Panc1 (cell line): ENCODE measurements at regions not wholly inside any gene's neighbourhood (a gene's known extent, or its start where the extent isn't known, plus 50 kb on each side); places are given as distances from the start of the nearest gene placed in this dataset.

Experiments
- ATAC-seq: fragments of 200-7000 bp; cut with Tn5 transposase; 2 replicates; pipeline ENCODE4 v1.9.1; 2020; ENCODE audit warnings: mild to moderate bottlenecking, moderate library complexity
- BruUV-seq: library from RNA; stranded (reverse); fragments of 400-500 nt; replicated peaks from 2 replicates; lab custom pipeline; 2021; lab: Mats Ljungman, UMichigan
- CTCF ChIA-PET: fragments of 300-600 bp; sonication (Branson Sonifier 250); formaldehyde crosslinking; loops from one replicate; lab custom pipeline; 2022; ENCODE audit warnings: antibody characterized with exemption; lab: Charles Lee
- POLR2A ChIA-PET: fragments of 300-600 bp; sonication (Branson Sonifier 250); formaldehyde crosslinking; loops from one replicate; lab custom pipeline; 2022; ENCODE audit warnings: antibody characterized with exemption; lab: Charles Lee
- DNase-seq: peaks from one replicate; pipeline ENCODE4 v3.0.0-alpha.2; 2010; ENCODE audit warnings: low read depth, low spot score
- H3K27ac ChIP-seq: 2 replicates; pipeline ENCODE4 v1.5.1; 2011; ENCODE audit warnings: mild to moderate bottlenecking, low read length, inconsistent platforms
- H3K27me3 ChIP-seq: fragments of 200-500 bp; sonication (Bioruptor generic); 2 replicates; pipeline ENCODE4 v1.6.0; 2014; ENCODE audit warnings: low read length, inconsistent platforms; ENCODE audit not compliant: control insufficient read depth, insufficient read depth
- H3K36me3 ChIP-seq: fragments of 200-500 bp; sonication (Bioruptor generic); 2 replicates; pipeline ENCODE4 v1.5.1; 2014; ENCODE audit warnings: inconsistent platforms, mild to moderate bottlenecking, low read length, moderate library complexity; ENCODE audit not compliant: control insufficient read depth, insufficient read depth
- H3K4me1 ChIP-seq: 2 replicates; pipeline ENCODE4 v1.5.1; 2011; ENCODE audit warnings: inconsistent platforms, mild to moderate bottlenecking, low read length, moderate library complexity; ENCODE audit not compliant: control insufficient read depth, insufficient read depth
- H3K4me3 ChIP-seq, 2 experiments: 2 replicates each; pipeline ENCODE4 v1.5.1; 2011 to 2012; ENCODE audit warnings: low read depth in 2 of 2, low read length in 2 of 2, mild to moderate bottlenecking in 2 of 2, inconsistent platforms in 1 of 2, moderate library complexity in 1 of 2
- H3K9me3 ChIP-seq: fragments of 200-500 bp; sonication (Bioruptor generic); 2 replicates; pipeline ENCODE4 v1.5.1; 2014; ENCODE audit warnings: low read depth, mild to moderate bottlenecking, inconsistent platforms, low read length, moderate library complexity; ENCODE audit not compliant: control insufficient read depth, insufficient read depth
- POLR2AphosphoS5 ChIP-seq: IDR thresholded peaks from 2 replicates; pipeline ENCODE4 v1.6.1; 2012; ENCODE audit warnings: mild to moderate bottlenecking, low read depth, low read length, moderate library complexity
- SIN3A ChIP-seq: IDR thresholded peaks from 2 replicates; pipeline ENCODE4 v1.6.1; 2012; ENCODE audit warnings: low read depth, mild to moderate bottlenecking, low read length, moderate library complexity, borderline replicate concordance; ENCODE audit not compliant: insufficient read depth
- TCF7L2 ChIP-seq: IDR thresholded peaks from 2 replicates; pipeline ENCODE4 v1.6.1; 2011; ENCODE audit warnings: mild to moderate bottlenecking, low read depth, low read length, inconsistent platforms
- in situ Hi-C: cut with HindIII; loops from 2 replicates; pipeline ENCODE4 v1.10.0; 2016; ENCODE audit warnings: low sequenced_read_pairs, low pct_unique_long_range_greater_than_20kb
- intact Hi-C: fragments of 100-400 bp; cut with micrococcal nuclease; formaldehyde crosslinking; loops from one replicate; pipeline ENCODE4 v1.10.0; 2022; ENCODE audit not compliant: unreplicated experiment
- TF ChIP-seq, protein P1 (sequence below), 2 experiments: IDR thresholded peaks; 2 replicates each; pipeline ENCODE4 v1.6.1; 2011 to 2012; ENCODE audit warnings: low read depth in 2 of 2, control low read depth in 1 of 2, low read length in 1 of 2, mild to moderate bottlenecking in 1 of 2, moderate library complexity in 1 of 2; ENCODE audit not compliant: insufficient read depth in 1 of 2
- TF ChIP-seq, protein P2 (sequence below): fragments of 450-650 bp; IDR thresholded peaks from 2 replicates; pipeline ENCODE4 v1.5.1; 2017; ENCODE audit warnings: mild to moderate bottlenecking

DNA sequence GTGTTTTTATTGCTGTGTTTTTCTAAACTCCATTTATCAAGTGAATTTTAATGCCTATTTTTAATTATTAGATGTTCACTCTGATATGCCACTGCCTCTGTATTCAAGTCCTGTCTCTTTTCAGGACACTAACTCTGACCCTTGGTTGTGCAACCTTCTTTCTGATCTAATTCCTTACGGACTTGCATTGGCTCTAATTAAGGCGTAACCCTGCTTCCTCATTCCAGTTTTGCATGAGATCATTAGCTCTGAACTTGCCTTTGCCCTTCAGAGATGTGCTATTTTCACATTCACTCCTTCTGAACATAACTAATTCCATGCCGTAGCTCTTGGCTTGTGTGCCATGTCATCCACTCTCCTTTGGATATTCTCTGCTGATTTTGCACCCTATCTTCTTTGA lies 162.5 kb upstream of the TMEFF2 start:
- ATAC-seq (no peak), DNase-seq (no peak)
- ChIA-PET CTCF (no interaction called here), POLR2A (no interaction called here)
- H3K4me1 ChIP-seq = no peaks in the 10 kb centered on the region
- H3K36me3 ChIP-seq = no peaks in the 10 kb centered on the region
- intact Hi-C loops = no loop called here
- H3K9me3 ChIP-seq = no peaks in the 10 kb centered on the region
- no peak overlapping the region for H3K4me3 ChIP-seq
- no TSS peak for BruUV-seq
- no peak for TF ChIP-seq TCF7L2
- no peak for TF ChIP-seq POLR2AphosphoS5
- TF ChIP-seq, protein P1, sequence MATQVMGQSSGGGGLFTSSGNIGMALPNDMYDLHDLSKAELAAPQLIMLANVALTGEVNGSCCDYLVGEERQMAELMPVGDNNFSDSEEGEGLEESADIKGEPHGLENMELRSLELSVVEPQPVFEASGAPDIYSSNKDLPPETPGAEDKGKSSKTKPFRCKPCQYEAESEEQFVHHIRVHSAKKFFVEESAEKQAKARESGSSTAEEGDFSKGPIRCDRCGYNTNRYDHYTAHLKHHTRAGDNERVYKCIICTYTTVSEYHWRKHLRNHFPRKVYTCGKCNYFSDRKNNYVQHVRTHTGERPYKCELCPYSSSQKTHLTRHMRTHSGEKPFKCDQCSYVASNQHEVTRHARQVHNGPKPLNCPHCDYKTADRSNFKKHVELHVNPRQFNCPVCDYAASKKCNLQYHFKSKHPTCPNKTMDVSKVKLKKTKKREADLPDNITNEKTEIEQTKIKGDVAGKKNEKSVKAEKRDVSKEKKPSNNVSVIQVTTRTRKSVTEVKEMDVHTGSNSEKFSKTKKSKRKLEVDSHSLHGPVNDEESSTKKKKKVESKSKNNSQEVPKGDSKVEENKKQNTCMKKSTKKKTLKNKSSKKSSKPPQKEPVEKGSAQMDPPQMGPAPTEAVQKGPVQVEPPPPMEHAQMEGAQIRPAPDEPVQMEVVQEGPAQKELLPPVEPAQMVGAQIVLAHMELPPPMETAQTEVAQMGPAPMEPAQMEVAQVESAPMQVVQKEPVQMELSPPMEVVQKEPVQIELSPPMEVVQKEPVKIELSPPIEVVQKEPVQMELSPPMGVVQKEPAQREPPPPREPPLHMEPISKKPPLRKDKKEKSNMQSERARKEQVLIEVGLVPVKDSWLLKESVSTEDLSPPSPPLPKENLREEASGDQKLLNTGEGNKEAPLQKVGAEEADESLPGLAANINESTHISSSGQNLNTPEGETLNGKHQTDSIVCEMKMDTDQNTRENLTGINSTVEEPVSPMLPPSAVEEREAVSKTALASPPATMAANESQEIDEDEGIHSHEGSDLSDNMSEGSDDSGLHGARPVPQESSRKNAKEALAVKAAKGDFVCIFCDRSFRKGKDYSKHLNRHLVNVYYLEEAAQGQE (IDR thresholded peaks at IDR 0.05; ENCODE audit: insufficient read depth in 1 of 2, low read depth in 2 of 2, low read length in 1 of 2) = no peak
- TF ChIP-seq, protein P2, sequence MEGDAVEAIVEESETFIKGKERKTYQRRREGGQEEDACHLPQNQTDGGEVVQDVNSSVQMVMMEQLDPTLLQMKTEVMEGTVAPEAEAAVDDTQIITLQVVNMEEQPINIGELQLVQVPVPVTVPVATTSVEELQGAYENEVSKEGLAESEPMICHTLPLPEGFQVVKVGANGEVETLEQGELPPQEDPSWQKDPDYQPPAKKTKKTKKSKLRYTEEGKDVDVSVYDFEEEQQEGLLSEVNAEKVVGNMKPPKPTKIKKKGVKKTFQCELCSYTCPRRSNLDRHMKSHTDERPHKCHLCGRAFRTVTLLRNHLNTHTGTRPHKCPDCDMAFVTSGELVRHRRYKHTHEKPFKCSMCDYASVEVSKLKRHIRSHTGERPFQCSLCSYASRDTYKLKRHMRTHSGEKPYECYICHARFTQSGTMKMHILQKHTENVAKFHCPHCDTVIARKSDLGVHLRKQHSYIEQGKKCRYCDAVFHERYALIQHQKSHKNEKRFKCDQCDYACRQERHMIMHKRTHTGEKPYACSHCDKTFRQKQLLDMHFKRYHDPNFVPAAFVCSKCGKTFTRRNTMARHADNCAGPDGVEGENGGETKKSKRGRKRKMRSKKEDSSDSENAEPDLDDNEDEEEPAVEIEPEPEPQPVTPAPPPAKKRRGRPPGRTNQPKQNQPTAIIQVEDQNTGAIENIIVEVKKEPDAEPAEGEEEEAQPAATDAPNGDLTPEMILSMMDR = no peak
- no peak for TF ChIP-seq SIN3A
- in situ Hi-C loops = no loop called here
- no peak overlapping the region for H3K27ac ChIP-seq
- H3K27me3 ChIP-seq = no peaks in the 10 kb centered on the region

DNA sequence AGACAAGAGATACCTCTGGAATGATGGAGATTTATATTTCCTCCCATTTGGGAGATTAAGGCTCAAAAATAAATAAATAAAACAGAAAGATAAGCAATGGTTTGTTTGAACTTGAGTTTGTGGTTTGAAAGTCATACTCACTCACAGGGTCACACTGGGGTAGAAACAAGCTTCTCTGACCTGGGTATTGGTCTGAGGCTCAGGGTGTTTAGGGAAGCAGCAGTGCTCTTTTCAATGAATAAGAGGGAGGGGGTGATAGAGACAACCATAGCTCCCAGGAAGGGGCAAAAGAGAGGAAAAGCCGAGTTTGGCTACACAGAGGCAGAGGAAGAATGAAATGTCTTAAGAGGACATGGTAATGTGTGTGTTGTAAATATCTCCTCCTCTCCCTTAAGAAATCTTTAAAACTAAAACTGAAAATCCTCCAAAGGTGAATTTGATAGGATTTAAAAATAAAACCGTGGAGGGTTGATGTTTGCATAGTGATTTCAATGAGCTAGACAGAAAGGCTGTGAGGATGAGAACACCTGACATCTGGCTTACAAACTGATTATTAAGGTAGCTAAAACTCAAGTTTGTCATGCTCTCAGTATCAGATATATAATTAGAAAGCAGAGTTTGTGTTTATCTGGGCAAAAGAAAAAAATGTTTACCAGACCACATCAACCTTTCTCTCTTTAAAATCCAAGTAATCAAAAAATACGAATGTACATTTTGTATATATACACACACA lies 159.9 kb upstream of the TMEFF2 start:
- in situ Hi-C loops (no loop called here), intact Hi-C loops (no loop called here)
- Histone ChIP-seq H3K27me3 (no peaks in the 10 kb centered on the region), H3K4me3 (no peak overlapping the region), H3K4me1 (no peaks in the 10 kb centered on the region), H3K27ac (no peak overlapping the region), H3K9me3 (no peaks in the 10 kb centered on the region), H3K36me3 (no peaks in the 10 kb centered on the region)
- DNase-seq (no peak), ATAC-seq (no peak)
- POLR2A ChIA-PET = no interaction called here
- CTCF ChIA-PET = no interaction called here
- TF ChIP-seq SIN3A (no peak), POLR2AphosphoS5 (no peak), TCF7L2 (no peak)
- TF ChIP-seq, protein P2 = no peak
- TF ChIP-seq, protein P1 (IDR thresholded peaks at IDR 0.05; ENCODE audit: insufficient read depth in 1 of 2, low read depth in 2 of 2, low read length in 1 of 2) = no peak
- BruUV-seq = no TSS peak
